HCT116 (cell line): ENCODE measurements at regions not wholly inside any gene's neighbourhood (a gene's known extent, or its start where the extent isn't known, plus 50 kb on each side); places are given as distances from the start of the nearest gene placed in this dataset.

ENCODE experiments used
- ATAC-seq: fragments of 200-7000 bp; cut with Tn5 transposase; 2 replicates; pipeline ENCODE4 v1.9.1; 2020; ENCODE audit warnings: mild to moderate bottlenecking, moderate library complexity
- BruUV-seq: library from RNA; stranded (reverse); fragments of 400-500 nt; replicated peaks from 2 replicates; lab custom pipeline; 2021; lab: Mats Ljungman, UMichigan
- CTCF ChIA-PET: fragments of 300-600 bp; sonication (Branson Sonifier 250); formaldehyde crosslinking; loops from one replicate; lab custom pipeline; 2021; ENCODE audit warnings: antibody characterized with exemption; lab: Charles Lee
- POLR2A ChIA-PET: fragments of 300-600, 350-600 bp; sonication (Branson Sonifier 250); formaldehyde crosslinking; loops from one replicate; lab custom pipeline; 2021; ENCODE audit warnings: antibody characterized with exemption; lab: Charles Lee
- RAD21 ChIA-PET, 2 experiments: fragments of 300-600 bp; sonication (Branson Sonifier 250); formaldehyde crosslinking; loops; one replicate each; lab custom pipeline; 2023; ENCODE audit warnings: low total read pairs in 2 of 2; ENCODE audit not compliant: uncharacterized antibody in 2 of 2, unreplicated experiment in 2 of 2, low non-redundant PET in 1 of 2; lab: Charles Lee
- DNase-seq: peaks from one replicate; pipeline ENCODE4 v3.0.0-alpha.2; 2010; ENCODE audit warnings: low read depth, low spot score
- H2AFZ ChIP-seq: fragments of 200-600 bp; shearing (Covaris generic), sonication (generic); 2 replicates; pipeline ENCODE4 v1.6.1; 2017; ENCODE audit warnings: low read depth, mixed run types, mixed read lengths, antibody characterized with exemption, low read length; ENCODE audit not compliant: poor library complexity, severe bottlenecking
- H3K27ac ChIP-seq: 2 replicates; pipeline ENCODE4 v1.5.1; 2012; ENCODE audit warnings: low read depth, low read length
- H3K27me3 ChIP-seq: fragments of 200-600 bp; sonication (generic); 2 replicates; pipeline ENCODE4 v1.6.1; 2016; ENCODE audit warnings: mixed run types, low read length, mixed read lengths; ENCODE audit not compliant: insufficient read depth
- H3K36me3 ChIP-seq, 2 experiments: fragments of 200-500 bp in 1 of 2; fragments of 200-600 bp in 1 of 2; sonication (Bioruptor generic) in 1 of 2; sonication (generic) in 1 of 2; 2 replicates each; pipeline versions ENCODE4 v1.5.1 to v1.6.1; 2014 to 2016; ENCODE audit warnings: low read length in 2 of 2, inconsistent platforms in 1 of 2, mixed read lengths in 1 of 2, mixed run types in 1 of 2; ENCODE audit not compliant: insufficient read depth in 2 of 2, control insufficient read depth in 1 of 2
- H3K4me1 ChIP-seq, 2 experiments: fragments of 200-600 bp in 1 of 2; sonication (generic) in 1 of 2; 2 replicates each; pipeline versions ENCODE4 v1.5.1 to v1.6.1; 2012 to 2017; ENCODE audit warnings: low read length in 2 of 2, inconsistent platforms in 1 of 2, mild to moderate bottlenecking in 1 of 2, mixed read lengths in 1 of 2, mixed run types in 1 of 2, moderate library complexity in 1 of 2; ENCODE audit not compliant: insufficient read depth in 2 of 2, control insufficient read depth in 1 of 2
- H3K4me2 ChIP-seq: fragments of 200-600 bp; sonication (generic); 2 replicates; pipeline ENCODE4 v1.6.1; 2017; ENCODE audit warnings: mixed run types, low read length, mixed read lengths
- H3K4me3 ChIP-seq, 2 experiments: fragments of 200-600 bp in 1 of 2; sonication (generic) in 1 of 2; replicated peaks in 1 of 2; 2 replicates each; pipeline ENCODE4 v1.5.1; 2011 to 2016; ENCODE audit warnings: low read length in 2 of 2, control low read depth in 1 of 2, low read depth in 1 of 2, mild to moderate bottlenecking in 1 of 2, mixed read lengths in 1 of 2, mixed run types in 1 of 2
- H3K79me2 ChIP-seq: fragments of 200-600 bp; sonication (generic); 2 replicates; pipeline ENCODE4 v1.6.1; 2017; ENCODE audit warnings: mild to moderate bottlenecking, mixed run types, low read length, moderate library complexity, mixed read lengths; ENCODE audit not compliant: insufficient read depth
- H3K9ac ChIP-seq: fragments of 200-600 bp; sonication (generic); 2 replicates; pipeline ENCODE4 v1.6.1; 2016; ENCODE audit warnings: low read length, mixed read lengths
- H3K9me2 ChIP-seq: fragments of 200-600 bp; sonication (generic), shearing (Covaris generic); 2 replicates; pipeline ENCODE4 v1.6.1; 2017; ENCODE audit warnings: mixed run types, mild to moderate bottlenecking, moderate library complexity; ENCODE audit not compliant: insufficient read depth
- H3K9me3 ChIP-seq, 2 experiments: fragments of 200-500 bp in 1 of 2; fragments of 200-600 bp in 1 of 2; sonication (Bioruptor generic) in 1 of 2; sonication (generic) in 1 of 2; 2 replicates each; pipeline ENCODE4 v1.6.1; 2014 to 2017; ENCODE audit warnings: low read length in 2 of 2, mixed read lengths in 2 of 2, inconsistent platforms in 1 of 2, low read depth in 1 of 2, mild to moderate bottlenecking in 1 of 2, mixed run types in 1 of 2, moderate library complexity in 1 of 2; ENCODE audit not compliant: control insufficient read depth in 1 of 2, insufficient read depth in 1 of 2
- H4K20me1 ChIP-seq: fragments of 200-600 bp; sonication (generic), shearing (Covaris generic); 2 replicates; pipeline ENCODE4 v1.6.1; 2017; ENCODE audit warnings: mixed run types, mild to moderate bottlenecking, moderate library complexity; ENCODE audit not compliant: insufficient read depth
- ATF3 ChIP-seq: IDR thresholded peaks from 2 replicates; pipeline ENCODE4 v1.6.1; 2012
- CTCF ChIP-seq, 3 experiments: fragments of 200-600 bp in 1 of 3; sonication (generic) in 1 of 3; IDR thresholded peaks in 2 of 3; conservative IDR thresholded peaks in 1 of 3; 2 replicates each; pipeline ENCODE4 v1.5.1; 2012 to 2017; ENCODE audit warnings: low read depth in 2 of 3, low read length in 2 of 3, antibody characterized with exemption in 1 of 3, borderline replicate concordance in 1 of 3, control low read depth in 1 of 3, mild to moderate bottlenecking in 1 of 3, mixed read lengths in 1 of 3, mixed run types in 1 of 3, moderate library complexity in 1 of 3; ENCODE audit not compliant: insufficient read depth in 1 of 3
- EGR1 ChIP-seq: IDR thresholded peaks from 2 replicates; pipeline ENCODE4 v1.6.1; 2012; ENCODE audit warnings: low read depth
- ELF1 ChIP-seq: IDR thresholded peaks from 2 replicates; pipeline ENCODE4 v1.6.1; 2012; ENCODE audit warnings: low read depth, borderline replicate concordance
- EZH2phosphoT487 ChIP-seq: fragments of 200-600 bp; IDR thresholded peaks from 2 replicates; pipeline ENCODE4 v1.6.1; 2018; ENCODE audit warnings: antibody characterized with exemption, borderline replicate concordance
- FOSL1 ChIP-seq: IDR thresholded peaks from 2 replicates; pipeline ENCODE4 v1.6.1; 2012; ENCODE audit warnings: low read depth
- JUND ChIP-seq: IDR thresholded peaks from 2 replicates; pipeline ENCODE4 v1.6.1; 2012
- RAD21 ChIP-seq: IDR thresholded peaks from 2 replicates; pipeline ENCODE4 v1.6.1; 2012; ENCODE audit warnings: low read depth, mild to moderate bottlenecking
- REST ChIP-seq: IDR thresholded peaks from 2 replicates; pipeline ENCODE4 v1.6.1; 2012; ENCODE audit warnings: low read depth
- ZFX ChIP-seq: fragments of 450-650 bp; IDR thresholded peaks from 2 replicates; pipeline ENCODE4 v1.6.1; 2017
- intact Hi-C: fragments of 100-400 bp; cut with micrococcal nuclease; formaldehyde crosslinking; loops from 2 replicates; pipeline ENCODE4 v1.10.0; 2022

GRCh38 chr3:23734481-23734880 is 71.3 kb upstream of the UBE2E1 start:
- POLR2A ChIA-PET: no interaction called here
- Histone ChIP-seq H4K20me1 (no peaks in the 10 kb centered on the region), H3K4me2 (peak overlapping the region; percentile 13), H3K27me3 (no peaks in the 10 kb centered on the region)
- no peak for DNase-seq
- TF ChIP-seq ELF1 (no peak), RAD21 (no peak), ATF3 (no peak), EGR1 (no peak), ZFX (no peak), EZH2phosphoT487 (no peak), CTCF (IDR thresholded peaks at IDR 0.05 in 2 of 3, conservative IDR thresholded peaks at IDR 0.05 in 1 of 3; ENCODE audit: borderline replicate concordance in 1 of 3, insufficient read depth in 1 of 3, low read depth in 2 of 3, low read length in 2 of 3) (no peak), FOSL1 (no peak), REST (no peak), JUND (no peak)
- TF ChIP-seq, all 23 proteins: peak for 0
- Histone ChIP-seq H3K4me1 (peaks cover 26 to 66% of the 10 kb centered on the region in 2 experiments), H3K79me2 (no peaks in the 10 kb centered on the region), H3K9ac (no peak overlapping the region), H3K9me2 (no peaks in the 10 kb centered on the region), H3K4me3 (no peak overlapping the region), H3K9me3 (no peaks in the 10 kb centered on the region), H3K27ac (no peak overlapping the region), H2AFZ (peak overlapping the region; percentile 70), H3K36me3 (no peaks in the 10 kb centered on the region)
- ATAC-seq: no peak
- intact Hi-C loops: no loop called here
- CTCF ChIA-PET: no interaction called here
- RAD21 ChIA-PET: no interaction called here
- BruUV-seq: no TSS peak
